Prostate gland (tissue), 2 donors: ENCODE measurements at regions not wholly inside any gene's neighbourhood (a gene's known extent, or its start where the extent isn't known, plus 50 kb on each side); places are given as distances from the start of the nearest gene placed in this dataset.

Experiments
- POLR2A ChIP-seq: fragments of 450-650 bp; IDR thresholded peaks from one replicate; pipeline ENCODE4 v1.6.1; 2016; ENCODE audit warnings: antibody characterized with exemption, mild to moderate bottlenecking
- TF ChIP-seq, protein P1 (sequence below), 4 experiments: fragments of 200-600 bp in 2 of 4; fragments of 450-650 bp in 2 of 4; sonication (generic) in 2 of 4; IDR thresholded peaks; 1 replicate in 3 of 4; 2 replicates in 1 of 4; pipeline ENCODE4 v1.5.1; 2016 to 2019; ENCODE audit warnings: antibody characterized with exemption in 4 of 4, mild to moderate bottlenecking in 2 of 4, moderate library complexity in 2 of 4

DNA sequence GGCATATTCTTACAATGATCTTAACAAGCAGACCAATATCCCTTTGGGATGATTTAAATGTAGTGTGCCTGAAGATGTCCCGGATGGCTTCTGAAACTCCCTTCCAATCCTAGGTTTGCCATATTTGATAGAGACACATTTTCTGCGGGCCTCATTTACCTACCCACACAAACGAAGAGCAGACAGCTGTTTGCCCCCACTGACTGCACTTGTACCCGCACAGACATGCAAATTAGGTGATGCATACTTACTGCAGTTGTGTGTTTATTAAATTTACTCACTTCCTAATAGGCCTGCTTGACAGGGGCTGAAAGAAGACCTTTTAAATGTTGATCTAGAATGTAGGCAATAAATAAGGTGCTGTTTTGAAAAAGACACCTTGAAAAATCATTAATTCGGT, 257.9 kb upstream of the RRP15 start:
- TF ChIP-seq, protein P1, sequence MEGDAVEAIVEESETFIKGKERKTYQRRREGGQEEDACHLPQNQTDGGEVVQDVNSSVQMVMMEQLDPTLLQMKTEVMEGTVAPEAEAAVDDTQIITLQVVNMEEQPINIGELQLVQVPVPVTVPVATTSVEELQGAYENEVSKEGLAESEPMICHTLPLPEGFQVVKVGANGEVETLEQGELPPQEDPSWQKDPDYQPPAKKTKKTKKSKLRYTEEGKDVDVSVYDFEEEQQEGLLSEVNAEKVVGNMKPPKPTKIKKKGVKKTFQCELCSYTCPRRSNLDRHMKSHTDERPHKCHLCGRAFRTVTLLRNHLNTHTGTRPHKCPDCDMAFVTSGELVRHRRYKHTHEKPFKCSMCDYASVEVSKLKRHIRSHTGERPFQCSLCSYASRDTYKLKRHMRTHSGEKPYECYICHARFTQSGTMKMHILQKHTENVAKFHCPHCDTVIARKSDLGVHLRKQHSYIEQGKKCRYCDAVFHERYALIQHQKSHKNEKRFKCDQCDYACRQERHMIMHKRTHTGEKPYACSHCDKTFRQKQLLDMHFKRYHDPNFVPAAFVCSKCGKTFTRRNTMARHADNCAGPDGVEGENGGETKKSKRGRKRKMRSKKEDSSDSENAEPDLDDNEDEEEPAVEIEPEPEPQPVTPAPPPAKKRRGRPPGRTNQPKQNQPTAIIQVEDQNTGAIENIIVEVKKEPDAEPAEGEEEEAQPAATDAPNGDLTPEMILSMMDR (IDR thresholded peaks at IDR 0.05) = no peak
- no peak for TF ChIP-seq POLR2A
